Neuron (in vitro differentiated cells): ENCODE measurements at regions not wholly inside any gene's neighbourhood (a gene's known extent, or its start where the extent isn't known, plus 50 kb on each side); places are given as distances from the start of the nearest gene placed in this dataset.
"Not testable (repeated sequence)": the region's sequence is repeated elsewhere in the genome, so short reads cannot be mapped to it uniquely, and the experiment has no call there.

Experiments used
- H2AFZ ChIP-seq: one replicate; pipeline ENCODE4 v1.6.1; 2013; ENCODE audit warnings: low read depth, mild to moderate bottlenecking, inconsistent platforms, low read length, moderate library complexity
- H3K27me3 ChIP-seq: one replicate; pipeline ENCODE4 v1.6.1; 2013; ENCODE audit warnings: low read length; ENCODE audit not compliant: insufficient read depth
- H3K36me3 ChIP-seq: one replicate; pipeline ENCODE4 v1.6.1; 2013; ENCODE audit warnings: low read length; ENCODE audit not compliant: insufficient read depth
- H3K4me1 ChIP-seq: one replicate; pipeline ENCODE4 v1.6.1; 2013; ENCODE audit warnings: low read length; ENCODE audit not compliant: insufficient read depth
- H3K4me3 ChIP-seq: 2 replicates; pipeline ENCODE4 v1.5.1; 2013; ENCODE audit warnings: mild to moderate bottlenecking, low read length, moderate library complexity
- H3K9me3 ChIP-seq: one replicate; pipeline ENCODE4 v1.6.1; 2013; ENCODE audit warnings: low read length

DNA sequence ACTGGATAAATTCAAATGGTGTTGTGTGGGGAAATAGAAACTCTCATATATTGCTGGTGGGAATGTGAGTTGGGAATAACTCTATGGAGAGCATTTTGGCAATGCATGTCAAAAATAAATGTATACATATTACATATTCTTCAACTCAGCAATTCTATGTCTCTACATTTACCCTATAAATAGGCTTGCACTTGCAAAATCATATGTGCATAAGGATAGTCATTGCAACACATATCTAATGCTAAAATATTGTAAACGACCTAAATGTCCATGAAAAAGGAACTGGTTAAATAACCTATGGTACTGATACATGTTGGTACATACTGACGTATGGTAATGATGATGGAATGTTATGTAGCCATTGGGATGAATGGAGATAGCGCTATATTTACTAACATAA is 94.5 kb upstream of the CHD1 start:
- Histone ChIP-seq H3K4me1 (peaks cover 3% of the 10 kb centered on the region), H3K9me3 (no peaks in the 10 kb centered on the region), H3K27me3 (no peaks in the 10 kb centered on the region), H3K36me3 (no peaks in the 10 kb centered on the region), H3K4me3 (no peak overlapping the region), H2AFZ (no peak overlapping the region)

DNA sequence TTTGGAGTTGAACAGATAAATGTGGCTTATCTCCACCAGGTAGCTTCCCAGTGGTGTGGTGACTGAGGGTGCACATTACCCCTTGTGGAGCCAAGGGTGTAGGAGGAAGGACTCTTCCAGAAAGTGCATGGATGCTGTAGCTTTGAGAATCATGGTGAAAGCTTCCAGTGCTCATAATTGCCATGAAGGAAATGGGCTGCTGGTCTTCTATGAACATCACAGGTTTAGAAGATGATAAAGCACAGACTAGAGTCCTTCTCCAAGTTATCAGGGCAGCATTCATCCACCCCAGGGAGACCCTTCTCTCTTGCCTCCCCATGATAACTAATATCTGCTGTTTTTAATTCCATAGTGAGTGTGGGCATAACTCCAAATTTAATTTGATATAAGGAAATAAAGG is 93.4 kb upstream of the CHD1 start:
- H3K4me3 ChIP-seq = no peak overlapping the region
- H3K9me3 ChIP-seq = no peaks in the 10 kb centered on the region
- H3K27me3 ChIP-seq = no peaks in the 10 kb centered on the region
- peaks cover 3% of the 10 kb centered on the region for H3K4me1 ChIP-seq
- no peak overlapping the region for H2AFZ ChIP-seq
- H3K36me3 ChIP-seq = no peaks in the 10 kb centered on the region

DNA sequence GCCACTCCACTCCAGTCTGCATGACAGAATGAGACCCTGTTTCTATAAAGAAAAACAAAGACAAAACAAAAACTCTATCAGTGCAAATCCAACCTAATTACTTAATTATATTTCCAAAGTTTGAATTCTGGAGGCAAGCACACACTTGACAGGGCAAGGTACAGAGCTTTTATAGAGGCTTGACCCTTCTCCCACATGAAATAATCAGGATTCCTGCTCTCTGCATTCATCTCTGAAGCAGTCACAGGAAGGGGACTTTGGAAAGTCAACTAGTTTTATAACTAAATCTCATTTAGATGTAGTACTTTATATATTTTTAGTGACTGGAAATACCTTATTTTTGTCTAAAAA is 91.9 kb upstream of the CHD1 start:
- H3K9me3 ChIP-seq = no peaks in the 10 kb centered on the region
- H2AFZ ChIP-seq = no peak overlapping the region
- no peaks in the 10 kb centered on the region for H3K27me3 ChIP-seq
- H3K4me3 ChIP-seq = no peak overlapping the region
- no peaks in the 10 kb centered on the region for H3K4me1 ChIP-seq
- no peaks in the 10 kb centered on the region for H3K36me3 ChIP-seq

DNA sequence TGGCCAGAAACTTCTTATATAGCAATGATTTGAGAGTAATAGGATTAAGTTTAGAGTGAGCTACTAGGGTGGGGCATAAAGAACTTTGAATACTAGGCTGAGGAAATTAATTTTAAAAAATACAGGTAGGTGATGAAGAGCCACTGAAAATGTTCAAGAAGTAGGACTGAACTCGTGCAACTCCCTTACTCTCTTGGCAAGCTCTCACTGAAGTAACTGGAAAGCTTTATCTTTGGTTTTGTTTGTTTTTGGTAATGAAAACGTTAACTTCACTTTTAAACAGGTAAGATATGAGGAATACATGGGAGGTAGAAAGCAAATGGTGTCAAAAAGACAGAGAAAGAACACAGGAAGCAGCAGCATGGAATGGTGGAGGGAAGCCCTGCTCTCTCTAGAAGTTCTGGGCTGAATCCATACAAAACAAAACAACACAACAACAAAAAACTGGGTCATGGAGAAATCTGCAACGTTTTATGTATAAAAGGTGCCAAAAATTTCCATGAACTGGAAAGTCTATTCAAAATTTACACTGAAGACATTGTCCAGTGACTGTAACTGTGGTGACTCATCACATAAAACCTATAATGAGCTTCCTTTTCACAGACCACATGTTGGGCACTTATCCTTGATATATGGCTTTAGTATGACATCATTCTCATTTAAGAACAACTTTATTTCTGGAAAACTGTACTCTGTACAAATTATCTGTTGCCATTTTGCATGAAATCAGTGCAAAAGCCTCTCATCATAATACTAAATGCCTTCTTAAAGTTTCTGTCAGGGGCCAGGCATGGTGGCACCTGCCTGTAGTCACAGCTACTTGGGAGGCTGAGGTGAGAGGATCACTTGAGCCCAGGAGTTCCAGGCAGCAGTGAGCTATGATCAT is 91.2 kb upstream of the CHD1 start:
- Histone ChIP-seq H3K4me1 (no peaks in the 10 kb centered on the region), H3K4me3 (no peak overlapping the region)

DNA sequence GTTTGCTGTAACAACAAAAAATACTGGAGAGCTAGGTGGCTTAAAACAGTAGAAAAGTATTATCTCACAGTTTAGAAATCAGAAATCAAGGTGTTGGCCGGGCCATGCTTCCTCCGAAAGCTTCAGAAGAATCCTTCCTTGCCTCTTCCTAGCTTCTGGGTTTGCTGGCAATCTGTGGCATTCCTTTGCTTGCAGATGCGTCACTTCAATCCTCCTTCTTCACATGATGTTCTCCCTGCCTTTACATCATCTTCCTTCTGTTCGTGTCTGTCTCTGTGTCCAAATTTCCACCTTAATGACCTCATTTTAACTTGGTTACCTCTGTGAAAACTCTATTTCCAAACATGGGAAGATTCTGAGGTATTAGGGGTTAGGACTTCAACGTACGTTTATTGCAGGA is 90.4 kb upstream of the CHD1 start:
- no peak overlapping the region for H3K4me3 ChIP-seq
- H3K9me3 ChIP-seq = no peaks in the 10 kb centered on the region
- H3K36me3 ChIP-seq = no peaks in the 10 kb centered on the region
- H3K27me3 ChIP-seq = no peaks in the 10 kb centered on the region
- H2AFZ ChIP-seq = no peak overlapping the region
- no peaks in the 10 kb centered on the region for H3K4me1 ChIP-seq

More for the DNA sequence above, 91.2 kb upstream of the CHD1 start:
- Histone ChIP-seq H2AFZ (no peak overlapping the region), H3K27me3 (no peaks in the 10 kb centered on the region), H3K9me3 (no peaks in the 10 kb centered on the region), H3K36me3 (no peaks in the 10 kb centered on the region)

DNA sequence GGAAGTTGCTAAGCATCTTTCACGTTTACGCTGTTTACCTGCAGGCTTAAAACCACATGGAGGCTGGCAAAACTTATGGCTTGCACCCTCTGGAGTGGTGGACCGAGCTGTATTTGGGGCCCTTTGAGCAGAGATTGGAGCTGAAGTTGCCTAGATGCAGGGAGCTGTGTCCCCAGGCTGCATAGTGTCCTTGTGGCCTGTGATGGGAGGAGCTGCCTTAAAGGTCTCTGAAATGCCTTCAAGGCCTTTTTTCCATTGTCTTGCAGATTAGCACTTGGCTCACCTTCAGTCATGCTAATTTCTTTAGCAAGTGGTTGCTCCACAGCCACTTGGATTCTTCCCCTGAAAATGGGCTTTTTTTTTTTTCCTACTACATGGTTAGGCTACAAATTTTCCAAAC is 81.5 kb upstream of the CHD1 start:
- Histone ChIP-seq H2AFZ (no peak overlapping the region), H3K4me1 (peaks cover 2% of the 10 kb centered on the region), H3K36me3 (no peaks in the 10 kb centered on the region), H3K9me3 (no peaks in the 10 kb centered on the region), H3K27me3 (no peaks in the 10 kb centered on the region), H3K4me3 (no peak overlapping the region)

DNA sequence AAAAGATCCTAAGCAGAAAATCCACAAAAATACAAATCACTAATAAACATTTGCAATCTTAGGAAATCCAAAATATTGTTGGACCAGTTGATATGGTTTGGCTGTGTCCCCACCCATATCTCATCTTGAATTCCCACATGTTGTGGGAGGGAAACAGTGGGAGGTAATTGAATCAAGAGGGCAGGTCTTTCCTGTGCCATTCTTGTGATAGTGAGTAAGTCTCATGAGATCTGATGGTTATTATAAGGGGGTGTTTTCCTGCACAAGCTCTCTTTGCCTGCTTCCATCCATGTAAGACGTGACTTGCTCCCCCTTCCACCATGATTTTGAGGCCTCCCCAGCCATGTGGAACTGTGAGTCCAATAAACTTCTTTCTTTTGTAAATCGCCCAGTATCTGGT is 79.2 kb upstream of the CHD1 start:
- not testable (repeated sequence) for H2AFZ ChIP-seq, H3K9me3 ChIP-seq, H3K36me3 ChIP-seq, H3K27me3 ChIP-seq, H3K4me1 ChIP-seq, H3K4me3 ChIP-seq

DNA sequence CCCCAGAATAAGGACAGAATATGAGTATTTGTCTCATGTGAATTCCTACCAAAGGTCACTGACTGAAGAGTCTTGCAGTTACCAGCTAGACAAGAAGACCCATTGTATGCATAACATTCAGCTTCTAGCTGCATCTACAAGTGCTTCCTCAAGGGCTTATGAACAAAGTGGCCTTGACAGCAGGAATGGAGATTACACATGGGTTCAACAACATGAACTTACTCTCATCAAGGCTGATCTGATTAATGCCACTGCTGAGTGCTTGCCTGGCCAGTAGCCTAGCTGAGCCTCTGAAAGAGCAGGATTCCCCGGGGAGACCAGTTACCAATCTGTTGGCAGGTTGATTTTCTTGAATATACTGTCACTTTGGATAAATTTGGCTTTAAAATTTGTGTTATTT is 76.7 kb upstream of the CHD1 start:
- Histone ChIP-seq H3K27me3 (no peaks in the 10 kb centered on the region), H3K9me3 (no peaks in the 10 kb centered on the region), H3K36me3 (no peaks in the 10 kb centered on the region), H3K4me1 (peaks cover 2% of the 10 kb centered on the region), H3K4me3 (no peak overlapping the region), H2AFZ (no peak overlapping the region)

DNA sequence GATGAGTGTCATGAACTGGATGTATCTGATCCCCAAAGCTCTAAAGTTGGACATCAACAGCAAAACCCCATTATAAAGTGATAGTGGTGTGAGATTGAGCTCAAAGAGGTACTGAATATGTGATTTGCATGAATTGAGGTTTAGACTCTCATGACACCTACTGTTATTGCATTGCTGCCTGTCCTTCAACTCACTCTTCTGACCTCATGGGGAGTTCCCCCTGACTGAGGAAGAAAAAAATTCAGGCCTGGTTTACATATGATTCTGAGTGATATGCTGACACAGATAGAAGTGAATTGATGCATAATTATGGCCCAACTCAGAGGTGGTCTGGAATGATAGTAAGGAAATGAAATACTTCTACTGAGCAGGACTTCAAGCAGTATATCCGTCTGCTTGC is 76.2 kb upstream of the CHD1 start:
- no peak overlapping the region for H3K4me3 ChIP-seq
- no peaks in the 10 kb centered on the region for H3K9me3 ChIP-seq
- H3K36me3 ChIP-seq = no peaks in the 10 kb centered on the region
- no peaks in the 10 kb centered on the region for H3K27me3 ChIP-seq
- no peaks in the 10 kb centered on the region for H3K4me1 ChIP-seq
- no peak overlapping the region for H2AFZ ChIP-seq

DNA sequence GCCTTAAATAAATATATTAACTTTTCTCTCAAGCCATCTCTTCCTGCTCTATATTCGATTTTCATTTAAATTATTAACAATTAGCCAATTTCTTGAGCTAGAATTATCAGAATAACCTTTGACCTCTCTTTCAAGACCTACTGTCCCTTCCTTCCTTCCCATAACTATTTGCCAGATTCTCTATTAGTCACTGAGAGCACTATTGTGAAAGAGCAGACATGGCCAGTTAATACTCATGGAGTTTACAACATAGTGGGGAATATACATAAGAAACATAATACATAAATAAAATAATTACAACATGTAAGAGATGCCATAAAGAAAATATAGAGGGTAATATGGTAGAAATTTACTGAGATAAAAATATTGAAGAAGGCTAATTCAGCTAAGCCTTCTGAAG is 72.1 kb upstream of the CHD1 start:
- Histone ChIP-seq H2AFZ (no peak overlapping the region), H3K4me1 (no peaks in the 10 kb centered on the region), H3K27me3 (no peaks in the 10 kb centered on the region), H3K36me3 (no peaks in the 10 kb centered on the region), H3K4me3 (no peak overlapping the region), H3K9me3 (no peaks in the 10 kb centered on the region)

DNA sequence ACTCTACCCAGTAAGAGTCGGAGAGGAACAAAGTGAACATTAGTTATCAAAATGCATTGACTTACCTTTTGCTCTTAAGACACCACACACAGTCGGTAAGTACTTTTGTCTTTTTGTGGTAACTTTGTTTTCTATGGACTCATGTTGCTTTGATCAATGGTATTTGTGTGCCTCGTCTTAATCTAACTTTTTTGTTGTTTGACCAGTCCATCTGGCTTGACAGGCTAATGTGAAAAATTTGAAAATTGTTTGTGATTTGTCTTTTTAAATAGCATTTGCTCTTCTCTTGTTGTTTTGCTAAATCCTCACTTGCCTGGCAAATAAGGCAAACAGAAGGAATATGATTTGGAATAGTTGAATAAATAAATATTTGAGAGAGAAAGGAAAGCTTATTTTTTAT is 71.4 kb upstream of the CHD1 start:
- Histone ChIP-seq H3K27me3 (no peaks in the 10 kb centered on the region), H2AFZ (no peak overlapping the region), H3K36me3 (no peaks in the 10 kb centered on the region), H3K4me3 (no peak overlapping the region), H3K9me3 (no peaks in the 10 kb centered on the region), H3K4me1 (no peaks in the 10 kb centered on the region)

DNA sequence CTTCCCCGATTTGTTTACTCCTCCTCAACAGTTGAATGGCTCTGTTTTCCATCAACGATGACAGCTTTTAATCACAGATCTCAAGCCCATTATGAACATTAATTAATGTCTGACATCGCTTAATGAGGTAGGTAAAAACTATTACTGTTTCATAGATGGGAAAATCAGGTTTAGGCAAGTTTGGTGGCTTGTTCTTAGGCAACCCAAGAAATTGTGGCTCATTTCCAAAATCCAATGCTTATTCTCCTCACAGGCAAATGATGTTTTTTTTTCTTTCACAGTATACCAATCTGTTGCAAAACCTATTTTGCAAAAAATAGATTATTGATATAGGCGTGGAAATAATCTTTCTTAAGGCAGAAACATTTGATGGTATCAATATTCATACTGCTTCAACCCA is 70.8 kb upstream of the CHD1 start:
- Histone ChIP-seq H2AFZ (no peak overlapping the region), H3K9me3 (no peaks in the 10 kb centered on the region), H3K4me1 (no peaks in the 10 kb centered on the region), H3K4me3 (no peak overlapping the region), H3K36me3 (no peaks in the 10 kb centered on the region), H3K27me3 (no peaks in the 10 kb centered on the region)

DNA sequence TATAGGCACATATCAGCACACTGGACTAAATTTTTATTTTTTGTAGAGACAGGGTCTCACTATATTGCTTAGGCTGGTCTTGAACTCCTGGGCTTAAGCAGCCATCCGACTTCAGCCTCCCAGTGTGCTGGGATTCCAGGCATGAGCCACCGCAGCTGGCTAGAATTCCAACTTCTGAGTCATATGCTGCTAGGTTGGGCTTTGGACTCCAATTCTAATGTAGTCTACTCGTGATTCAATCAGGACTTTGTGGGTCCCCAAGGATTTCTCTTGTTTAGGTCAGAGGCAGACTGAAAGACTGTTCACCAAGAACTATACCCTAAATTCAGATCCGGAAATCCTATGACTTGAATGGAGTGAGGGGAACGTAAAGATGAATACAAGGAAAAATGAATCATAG is 68.2 kb upstream of the CHD1 start:
- H2AFZ ChIP-seq = no peak overlapping the region
- no peaks in the 10 kb centered on the region for H3K9me3 ChIP-seq
- H3K4me3 ChIP-seq = no peak overlapping the region
- no peaks in the 10 kb centered on the region for H3K4me1 ChIP-seq
- no peaks in the 10 kb centered on the region for H3K36me3 ChIP-seq
- no peaks in the 10 kb centered on the region for H3K27me3 ChIP-seq

DNA sequence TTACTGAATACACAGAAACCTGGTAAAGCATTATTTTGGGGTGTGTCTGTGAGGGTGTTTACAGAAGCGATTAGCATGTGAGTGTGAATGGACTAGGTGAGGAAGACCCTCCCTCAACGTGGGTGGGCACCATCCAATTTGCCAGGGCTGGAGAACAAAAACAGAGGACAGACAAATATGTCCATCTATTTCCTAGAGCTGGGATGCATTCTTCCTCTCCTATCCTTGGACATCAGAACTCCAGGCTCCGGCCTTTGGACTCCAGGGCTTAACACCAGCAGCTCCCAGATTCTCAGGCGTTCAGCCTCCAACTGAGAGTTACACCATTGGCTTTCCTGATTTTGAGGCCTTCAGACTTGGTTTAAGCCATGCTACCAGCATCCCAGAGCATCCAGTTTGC is 65.8 kb upstream of the CHD1 start:
- Histone ChIP-seq H3K4me1 (no peaks in the 10 kb centered on the region), H3K4me3 (no peak overlapping the region), H3K9me3 (no peaks in the 10 kb centered on the region), H2AFZ (no peak overlapping the region), H3K36me3 (no peaks in the 10 kb centered on the region), H3K27me3 (no peaks in the 10 kb centered on the region)
